ENCODE measurements at regions not wholly inside any gene's neighbourhood (a gene's known extent, or its start where the extent isn't known, plus 50 kb on each side); places are given as distances from the start of the nearest gene placed in this dataset.

DNA sequence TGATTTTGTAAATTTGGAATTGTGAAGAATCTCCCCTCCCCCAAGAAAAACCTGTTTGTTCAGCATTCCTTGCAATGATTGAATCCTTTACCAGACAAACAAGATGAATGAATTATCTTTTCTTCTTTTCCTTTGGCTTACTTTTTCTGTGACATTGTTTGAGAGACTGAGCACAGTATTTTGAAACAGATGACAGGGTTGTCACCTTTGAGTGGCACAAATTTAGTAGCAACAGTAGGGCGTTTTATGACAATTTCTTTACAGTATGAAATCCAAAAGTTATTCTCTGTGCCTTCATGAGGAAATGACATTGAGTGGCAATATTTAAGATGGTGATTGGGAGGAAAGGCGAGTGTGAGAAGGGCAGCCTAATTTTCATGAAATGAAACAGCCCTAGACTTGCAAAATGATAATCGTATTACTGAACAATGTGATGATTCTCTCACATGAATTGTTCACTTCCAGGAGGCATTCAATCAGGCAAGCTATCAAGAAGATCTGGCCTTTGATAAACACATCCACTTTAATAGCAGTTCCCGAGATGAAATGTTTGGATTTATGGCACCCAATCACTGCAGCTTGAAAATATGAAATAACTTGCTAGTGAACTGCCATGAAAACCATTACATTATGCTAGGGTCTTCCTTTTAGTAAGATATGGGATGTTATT, 68.6 kb upstream of the SCEL start:
- TF ChIP-seq CTCF (IDR thresholded peaks at IDR 0.05; ENCODE audit: control insufficient read depth, insufficient read depth, low read depth, low read length, missing control alignments) = no peak
- no peak for DNase-seq (ENCODE audit: low read depth)
- H3K4me3 ChIP-seq (ENCODE audit: control insufficient read depth, low read depth, low read length) = no peak overlapping the region

DNA sequence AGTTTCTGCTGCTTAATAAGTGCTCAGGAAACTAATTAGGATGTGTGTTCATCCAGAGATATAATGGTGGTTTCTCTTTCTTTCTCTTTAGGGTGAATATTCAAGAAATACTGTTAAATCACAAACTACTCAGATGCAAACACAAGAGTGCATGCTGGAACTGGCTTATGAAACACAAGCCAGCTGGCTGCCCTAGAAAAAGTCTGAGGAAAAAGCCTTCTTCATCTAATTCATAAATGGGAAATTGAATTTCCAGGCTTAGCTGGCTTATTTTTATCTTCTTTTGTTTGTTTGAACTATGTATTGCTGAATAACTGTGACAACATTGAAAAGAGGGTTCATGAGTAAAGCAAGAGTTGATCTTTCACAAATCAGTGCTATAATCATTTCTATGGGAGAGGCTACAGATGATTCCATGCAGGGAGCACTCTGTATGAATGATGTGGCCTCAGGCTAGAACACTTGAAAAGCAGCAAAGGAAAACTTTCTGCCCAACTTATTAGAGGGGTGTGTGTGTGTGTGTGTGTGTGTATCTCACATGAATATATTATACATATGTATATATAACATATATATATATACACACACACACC, 69.8 kb upstream of the SCEL start:
- DNase-seq (ENCODE audit: low read depth) = no peak
- no peak overlapping the region for H3K4me3 ChIP-seq (ENCODE audit: control insufficient read depth, low read depth, low read length)
- no peak for TF ChIP-seq CTCF (IDR thresholded peaks at IDR 0.05; ENCODE audit: control insufficient read depth, insufficient read depth, low read depth, low read length, missing control alignments)

GRCh38 chr13:77460195-77460594, 75.3 kb upstream of the SCEL start:
- TF ChIP-seq CTCF (IDR thresholded peaks at IDR 0.05; ENCODE audit: control insufficient read depth, insufficient read depth, low read depth, low read length, missing control alignments) = no peak
- no peak for DNase-seq (ENCODE audit: low read depth)
- no peak overlapping the region for H3K4me3 ChIP-seq (ENCODE audit: control insufficient read depth, low read depth, low read length)

DNA sequence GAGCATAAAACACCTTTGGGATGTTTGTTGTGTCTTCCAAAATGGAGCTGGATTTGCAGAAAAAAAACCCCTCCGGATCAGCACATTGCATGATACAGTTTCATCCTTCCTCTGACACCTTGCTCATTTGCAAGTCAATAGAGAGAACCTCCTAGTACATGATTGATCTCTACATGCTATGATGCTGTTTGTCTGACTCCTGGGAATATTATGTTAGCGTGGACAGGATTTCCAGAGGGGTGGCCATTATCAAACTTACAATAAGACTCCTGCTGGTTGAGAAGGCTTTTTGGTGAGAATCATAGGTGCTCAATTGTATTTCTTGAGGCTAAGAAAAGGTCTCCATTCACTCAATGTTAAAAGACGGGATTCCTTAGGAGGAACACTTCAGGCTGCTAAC, 75.9 kb upstream of the SCEL start:
- TF ChIP-seq CTCF (IDR thresholded peaks at IDR 0.05; ENCODE audit: control insufficient read depth, insufficient read depth, low read depth, low read length, missing control alignments) = no peak
- no peak overlapping the region for H3K4me3 ChIP-seq (ENCODE audit: control insufficient read depth, low read depth, low read length)
- DNase-seq (ENCODE audit: low read depth) = no peak

- H3K4me3 ChIP-seq (ENCODE audit: control insufficient read depth, low read depth, low read length) = no peak overlapping the region
- DNase-seq (ENCODE audit: low read depth) = no peak
- no peak for TF ChIP-seq CTCF (IDR thresholded peaks at IDR 0.05; ENCODE audit: control insufficient read depth, insufficient read depth, low read depth, low read length, missing control alignments)
These were observed 76.8 kb upstream of the SCEL start for GRCh38 chr13:77458736-77459135.

GRCh38 chr13:77457966-77458365, 77.5 kb upstream of the SCEL start:
- no peak overlapping the region for H3K4me3 ChIP-seq (ENCODE audit: control insufficient read depth, low read depth, low read length)
- no peak for DNase-seq (ENCODE audit: low read depth)
- no peak for TF ChIP-seq CTCF (IDR thresholded peaks at IDR 0.05; ENCODE audit: control insufficient read depth, insufficient read depth, low read depth, low read length, missing control alignments)

Measured in AG09309 (cell line).